Neural cell (in vitro differentiated cells): ENCODE measurements at regions not wholly inside any gene's neighbourhood (a gene's known extent, or its start where the extent isn't known, plus 50 kb on each side); places are given as distances from the start of the nearest gene placed in this dataset.

Source experiments
- EP300 ChIP-seq: fragments of 450-650 bp; conservative IDR thresholded peaks from 2 replicates; pipeline ENCODE4 v1.6.1; 2014; ENCODE audit warnings: antibody characterized with exemption, mild to moderate bottlenecking, moderate library complexity; ENCODE audit not compliant: poor library complexity, severe bottlenecking
- MXI1 ChIP-seq: fragments of 450-650 bp; conservative IDR thresholded peaks from 2 replicates; pipeline ENCODE4 v1.6.1; 2014; ENCODE audit warnings: antibody characterized with exemption, mild to moderate bottlenecking; ENCODE audit not compliant: poor library complexity, severe bottlenecking
- POLR2AphosphoS5 ChIP-seq: IDR thresholded peaks from 2 replicates; pipeline ENCODE4 v1.6.1; 2012
- TF ChIP-seq, protein P1 (sequence below): fragments of 450-650 bp; IDR thresholded peaks from 2 replicates; pipeline ENCODE4 v1.5.1; 2014; ENCODE audit warnings: antibody characterized with exemption, mild to moderate bottlenecking, moderate library complexity; ENCODE audit not compliant: poor library complexity, severe bottlenecking

DNA sequence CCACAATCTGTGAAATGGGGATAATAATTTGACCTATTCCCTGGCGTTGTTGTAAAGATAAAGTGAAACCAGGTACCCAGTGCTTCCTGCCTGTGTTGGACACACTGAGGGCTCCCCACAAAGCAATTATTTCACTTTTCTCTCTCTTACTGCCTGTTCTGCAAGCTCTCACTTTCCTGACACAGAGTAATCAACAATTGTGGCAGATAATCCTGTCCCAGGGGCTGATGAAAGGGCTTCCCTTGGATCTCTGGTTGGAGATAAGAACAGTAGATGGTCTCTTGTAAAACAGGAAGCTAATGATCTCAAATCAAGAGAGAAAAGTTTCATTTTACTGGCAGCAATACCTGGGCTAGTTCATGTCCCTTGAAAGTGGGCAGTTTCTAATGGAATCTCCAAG lies 190.4 kb upstream of the EPHA4 start:
- no peak for TF ChIP-seq POLR2AphosphoS5
- TF ChIP-seq, protein P1, sequence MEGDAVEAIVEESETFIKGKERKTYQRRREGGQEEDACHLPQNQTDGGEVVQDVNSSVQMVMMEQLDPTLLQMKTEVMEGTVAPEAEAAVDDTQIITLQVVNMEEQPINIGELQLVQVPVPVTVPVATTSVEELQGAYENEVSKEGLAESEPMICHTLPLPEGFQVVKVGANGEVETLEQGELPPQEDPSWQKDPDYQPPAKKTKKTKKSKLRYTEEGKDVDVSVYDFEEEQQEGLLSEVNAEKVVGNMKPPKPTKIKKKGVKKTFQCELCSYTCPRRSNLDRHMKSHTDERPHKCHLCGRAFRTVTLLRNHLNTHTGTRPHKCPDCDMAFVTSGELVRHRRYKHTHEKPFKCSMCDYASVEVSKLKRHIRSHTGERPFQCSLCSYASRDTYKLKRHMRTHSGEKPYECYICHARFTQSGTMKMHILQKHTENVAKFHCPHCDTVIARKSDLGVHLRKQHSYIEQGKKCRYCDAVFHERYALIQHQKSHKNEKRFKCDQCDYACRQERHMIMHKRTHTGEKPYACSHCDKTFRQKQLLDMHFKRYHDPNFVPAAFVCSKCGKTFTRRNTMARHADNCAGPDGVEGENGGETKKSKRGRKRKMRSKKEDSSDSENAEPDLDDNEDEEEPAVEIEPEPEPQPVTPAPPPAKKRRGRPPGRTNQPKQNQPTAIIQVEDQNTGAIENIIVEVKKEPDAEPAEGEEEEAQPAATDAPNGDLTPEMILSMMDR: no peak
- TF ChIP-seq EP300: no peak
- TF ChIP-seq MXI1: no peak
